Ureter (tissue), 1 donor: ENCODE measurements at regions not wholly inside any gene's neighbourhood (a gene's known extent, or its start where the extent isn't known, plus 50 kb on each side); places are given as distances from the start of the nearest gene placed in this dataset.

Experiments used
- DNase-seq: peaks from one replicate; pipeline ENCODE4 v3.0.0-alpha.2; 2020; ENCODE audit warnings: low spot score
- donor health status: DM: yes; HTN: yes; CAD: no.

DNA sequence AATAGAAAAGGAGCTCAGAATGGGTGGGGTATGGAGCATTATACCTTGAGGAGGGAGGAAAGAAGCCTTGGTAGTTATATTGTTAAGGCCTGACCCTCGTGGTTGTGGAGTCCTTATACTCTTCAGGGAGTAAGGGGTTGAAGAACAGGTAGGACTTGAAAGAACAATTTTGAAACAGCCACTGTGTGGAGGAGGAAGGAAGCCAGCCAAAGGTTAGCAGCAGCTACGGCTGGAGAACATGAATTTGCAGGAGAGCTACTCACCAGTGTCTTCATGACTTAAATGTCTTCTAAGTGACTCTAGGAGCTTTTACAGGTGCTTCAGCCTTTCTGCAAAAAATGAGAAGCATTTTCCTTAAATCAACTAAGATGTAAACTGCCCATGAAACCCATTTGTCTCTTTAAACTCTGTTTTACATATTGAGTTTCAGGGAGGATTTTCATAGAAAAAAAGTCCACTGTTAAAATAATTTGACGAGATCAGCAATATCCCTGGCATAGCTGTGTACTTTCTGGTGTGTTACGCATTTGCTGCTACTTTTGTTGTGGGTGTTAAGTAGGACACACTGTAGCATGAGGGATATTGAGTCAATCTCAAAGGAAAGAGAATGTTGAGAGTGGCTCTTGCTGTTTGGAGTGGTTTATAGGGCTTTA lies 110.6 kb upstream of the ELL2 start:
- DNase-seq = no peak

DNA sequence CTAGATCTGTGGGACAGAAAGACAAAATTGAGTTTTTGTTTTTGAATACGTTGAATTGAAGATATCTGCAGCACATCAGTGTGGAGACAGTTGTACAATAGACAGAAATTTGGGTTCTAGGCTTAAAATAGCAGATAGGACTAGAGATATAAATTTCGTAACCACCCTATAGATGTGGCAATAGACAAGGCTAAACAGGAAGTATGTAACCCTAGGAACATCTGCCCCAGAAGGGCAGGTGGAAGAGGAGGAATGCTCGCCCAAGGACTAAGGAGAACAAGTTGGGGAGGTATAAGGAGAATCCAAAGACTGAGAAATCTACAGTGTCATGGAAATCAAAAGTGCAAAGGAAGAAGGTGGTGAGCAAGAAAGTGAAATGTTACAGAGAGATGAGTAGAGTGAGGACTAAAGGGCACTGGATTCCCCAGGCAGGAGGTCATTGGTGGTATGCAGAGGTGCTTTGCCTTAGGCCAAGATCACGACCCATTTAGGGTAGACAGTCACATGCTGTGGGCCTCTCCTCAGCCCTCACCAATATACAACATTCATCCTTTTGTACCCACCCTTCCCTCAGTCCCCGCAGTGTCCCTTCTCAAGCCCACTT lies 109.1 kb upstream of the ELL2 start:
- no peak for DNase-seq

GRCh38 chr5:96067894-96068614 lies 106.4 kb upstream of the ELL2 start:
- DNase-seq = no peak

DNA sequence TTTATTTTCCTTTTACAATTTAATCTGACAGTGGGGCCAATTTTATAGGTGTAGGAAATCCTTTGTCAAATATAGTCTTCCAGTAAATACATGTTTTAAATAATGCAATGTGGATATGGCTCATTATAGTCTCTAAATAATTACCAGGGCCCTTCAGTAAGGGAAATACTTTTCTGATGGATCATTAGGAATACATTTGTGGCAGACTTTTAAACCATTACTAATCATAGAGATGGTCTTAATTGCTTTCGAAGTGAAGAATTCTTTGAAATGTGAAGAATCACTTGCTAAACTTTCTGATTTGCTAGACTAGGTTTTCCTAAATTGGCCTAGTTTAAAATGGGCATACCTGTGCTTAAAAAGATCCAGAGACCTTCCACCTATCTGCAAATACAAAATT lies 105.6 kb upstream of the ELL2 start:
- DNase-seq = no peak

- DNase-seq = no peak
Measured at GRCh38 chr5:96066386-96066719, 104.7 kb upstream of the ELL2 start.

DNA sequence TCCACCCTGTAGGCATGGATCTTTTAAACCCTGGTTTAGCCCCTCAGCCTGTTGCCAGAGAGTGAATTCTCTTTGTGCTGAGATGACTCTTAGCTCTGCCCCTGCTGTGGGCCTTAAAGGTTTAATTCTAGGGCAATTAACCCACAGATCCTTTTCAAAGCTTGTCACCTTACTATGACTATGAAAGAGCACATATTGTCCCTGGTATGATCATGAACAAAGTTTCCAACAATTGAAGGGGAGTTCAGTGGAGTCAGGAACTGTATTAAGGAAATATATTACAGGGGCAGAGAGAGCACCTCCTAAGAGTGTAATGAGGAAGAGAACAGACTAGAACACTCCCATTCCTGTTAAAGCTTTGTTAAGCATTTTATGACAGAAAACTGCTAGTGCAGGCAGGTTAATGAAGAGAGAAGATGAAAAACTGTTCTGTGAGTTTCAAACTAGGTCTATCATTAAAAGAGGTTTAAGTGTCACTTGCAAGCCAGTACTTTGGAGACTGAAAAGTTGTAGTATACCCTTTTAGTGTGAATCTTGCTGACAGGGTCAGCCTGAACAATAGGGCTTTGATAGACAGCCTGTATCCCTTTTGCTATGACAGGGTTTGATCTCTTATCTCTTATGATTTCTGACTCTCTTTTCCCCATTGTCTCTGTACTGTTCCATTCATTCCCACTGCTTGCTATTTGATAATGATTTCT lies 104.2 kb upstream of the ELL2 start:
- DNase-seq = no peak

GRCh38 chr5:96064877-96065276 lies 103.2 kb upstream of the ELL2 start:
- DNase-seq = no peak

GRCh38 chr5:96062836-96063235 lies 101.2 kb upstream of the ELL2 start:
- no peak for DNase-seq

DNA sequence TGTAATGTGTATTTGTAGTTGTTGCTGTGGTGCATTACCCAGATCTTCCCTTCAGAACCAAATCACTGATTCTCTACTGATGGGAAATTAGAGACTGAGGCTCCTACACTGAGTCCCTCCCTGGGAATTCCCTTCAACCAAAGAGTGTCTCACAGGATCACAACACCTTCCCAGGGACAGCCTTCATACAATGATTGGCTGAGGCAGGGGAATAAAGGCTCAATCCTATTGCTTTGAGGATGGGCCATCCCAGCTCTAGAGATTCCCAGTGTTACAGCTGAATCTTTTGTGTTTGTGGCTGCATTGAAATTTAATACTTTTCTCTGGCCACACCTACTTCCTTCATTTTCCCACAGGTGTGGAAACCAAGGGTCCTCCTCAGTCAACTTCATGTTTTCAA lies 96.4 kb upstream of the ELL2 start:
- DNase-seq = no peak

DNA sequence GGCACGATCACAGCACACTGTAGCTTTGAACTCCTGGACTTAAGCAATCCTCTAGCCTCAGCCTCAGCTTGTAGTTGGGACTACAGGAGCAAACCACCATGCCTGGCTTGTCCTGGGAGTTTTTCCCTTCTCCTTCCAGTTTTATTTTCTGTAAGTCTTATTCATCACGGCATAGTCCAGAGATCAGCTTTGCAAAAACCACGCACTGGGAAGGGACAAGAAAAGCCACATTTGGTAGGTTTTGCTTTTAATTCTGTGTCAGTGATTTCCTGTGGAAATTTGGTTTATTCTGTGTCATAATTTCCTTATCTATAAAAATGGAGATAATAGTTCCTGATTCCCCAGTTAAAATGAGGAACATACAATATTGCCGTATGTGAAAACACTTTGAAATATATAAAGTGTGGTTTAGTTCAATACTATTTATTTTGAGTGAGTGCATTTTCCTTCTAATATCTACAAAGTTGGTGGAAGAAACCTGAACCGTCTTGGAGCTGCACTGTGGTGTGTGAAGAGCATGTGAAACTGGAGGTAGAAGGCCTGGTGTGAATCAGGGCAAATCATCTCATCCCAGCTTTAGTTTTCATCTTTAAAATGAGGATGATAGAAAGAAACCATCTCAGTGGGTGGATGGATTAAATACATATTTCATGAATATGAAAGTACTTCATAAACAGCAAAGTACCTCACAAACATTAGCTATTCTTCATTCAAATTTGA lies 92.8 kb upstream of the ELL2 start:
- DNase-seq = no peak

GRCh38 chr5:96053063-96053735 lies 91.5 kb upstream of the ELL2 start:
- no peak for DNase-seq

GRCh38 chr5:96052374-96052773 lies 90.7 kb upstream of the ELL2 start:
- DNase-seq = no peak

- DNase-seq = no peak
Measured at GRCh38 chr5:96051401-96051830, 89.8 kb upstream of the ELL2 start.

GRCh38 chr5:96050273-96050880 lies 88.7 kb upstream of the ELL2 start:
- no peak for DNase-seq

- no peak for DNase-seq
Measured at GRCh38 chr5:96049398-96050272, 88.0 kb upstream of the ELL2 start.

DNA sequence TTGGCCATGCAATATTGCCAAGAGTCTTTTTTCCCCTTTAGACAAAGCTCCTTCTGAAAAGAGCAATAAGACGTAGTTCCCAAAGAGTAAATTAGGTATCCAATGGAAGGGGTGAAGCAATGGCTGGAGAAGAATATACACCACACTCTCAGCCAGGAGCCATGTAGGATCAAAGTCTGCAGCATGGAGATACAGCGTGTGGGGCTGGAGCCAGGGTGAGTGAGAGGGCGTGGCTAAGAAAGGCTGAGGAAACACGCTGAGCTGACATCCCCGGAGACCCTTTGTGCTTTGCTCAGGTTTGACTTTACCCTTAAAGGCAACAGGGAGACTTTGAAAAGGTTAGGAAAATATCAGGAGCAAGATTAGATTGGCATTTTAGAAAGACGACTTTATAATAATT lies 87.1 kb upstream of the ELL2 start:
- DNase-seq = no peak

DNA sequence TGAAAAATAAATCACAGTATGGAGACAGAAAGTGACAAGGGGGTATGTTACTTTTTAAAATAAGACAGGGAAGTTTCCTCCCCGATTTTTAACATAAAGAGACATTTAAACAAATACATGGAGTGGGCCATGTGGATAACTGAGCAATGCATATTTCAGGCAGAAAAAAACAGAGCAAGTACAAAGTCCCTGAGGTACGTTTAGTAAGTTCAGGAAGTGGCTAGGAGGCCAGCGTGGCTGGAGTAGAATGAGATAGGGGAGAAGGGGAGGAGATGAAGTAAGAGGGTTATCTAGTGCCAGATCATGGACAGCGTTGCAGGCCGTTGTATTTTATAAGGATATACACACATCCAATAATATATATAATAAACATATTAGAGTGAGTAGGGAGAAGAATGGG lies 84.2 kb upstream of the ELL2 start:
- no peak for DNase-seq

DNA sequence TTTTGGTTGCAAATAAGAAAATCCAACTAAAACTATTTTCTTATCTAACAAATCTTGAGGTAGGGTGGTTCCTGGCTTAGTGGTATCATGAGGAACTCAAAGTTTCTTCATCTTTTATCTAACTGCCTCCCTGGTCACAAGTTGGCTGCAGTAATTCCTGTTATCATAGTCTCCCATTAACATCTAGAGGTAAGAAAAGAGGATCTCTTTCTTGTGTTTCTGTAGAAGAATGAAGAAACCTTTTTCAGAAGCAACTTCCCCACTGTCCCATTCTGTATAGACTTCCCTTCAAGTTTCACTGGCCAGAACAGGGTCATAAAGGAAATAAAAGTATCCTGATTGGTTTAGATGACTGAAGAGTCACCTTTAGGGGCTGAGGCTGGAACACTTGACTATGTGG lies 81.8 kb upstream of the ELL2 start:
- DNase-seq = no peak

GRCh38 chr5:96037128-96037527 lies 75.5 kb upstream of the ELL2 start:
- no peak for DNase-seq

DNA sequence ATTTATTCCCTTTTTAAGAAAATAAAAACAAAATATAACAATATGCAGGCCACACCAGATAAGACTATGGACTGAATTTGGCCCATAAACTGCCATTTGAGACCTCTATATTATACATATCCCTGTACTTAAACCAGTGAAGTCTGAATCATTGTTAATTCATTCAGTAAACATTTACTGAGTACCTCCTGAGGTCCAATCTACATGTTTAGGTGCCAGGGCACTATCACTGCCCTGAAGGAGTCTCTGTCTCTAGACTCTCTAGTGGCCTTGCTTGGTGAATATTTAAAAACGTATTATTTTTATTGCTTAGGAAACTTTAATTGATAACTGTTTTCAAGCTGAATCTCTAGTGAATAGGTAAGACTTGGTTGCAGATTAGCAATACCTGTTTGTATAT lies 74.7 kb upstream of the ELL2 start:
- DNase-seq = no peak
